Ovary (tissue), 7 donors: ENCODE measurements at regions not wholly inside any gene's neighbourhood (a gene's known extent, or its start where the extent isn't known, plus 50 kb on each side); places are given as distances from the start of the nearest gene placed in this dataset.
A peak's percentile ranks its signal among the peaks of the same experiment; 100 is the strongest.

Experiments
- DNase-seq, 5 donors: peaks; one replicate each; pipeline ENCODE4 v3.0.0-alpha.2; 2019 to 2020
- H3K27ac ChIP-seq, 2 donors: fragments of 200-600 bp; one replicate each; pipeline versions ENCODE4 v1.5.1 to v1.8.0; 2019 to 2022
- H3K27me3 ChIP-seq: fragments of 200-600 bp; one replicate; pipeline ENCODE4 v1.8.0; 2022
- H3K36me3 ChIP-seq: fragments of 200-600 bp; sonication (generic); one replicate; pipeline ENCODE4 v1.5.1; 2019
- H3K4me1 ChIP-seq: one replicate; pipeline ENCODE4 v1.8.1; 2013; ENCODE audit warnings: mild to moderate bottlenecking, moderate library complexity; ENCODE audit not compliant: insufficient read depth
- H3K4me3 ChIP-seq: fragments of 200-600 bp; sonication (generic); one replicate; pipeline ENCODE4 v1.5.1; 2017
- H3K9me3 ChIP-seq, 2 donors: fragments of 200-600 bp in 1 of 2; sonication (generic) in 1 of 2; one replicate each; pipeline versions ENCODE4 v1.5.1 to v1.8.1; 2013 to 2019; ENCODE audit warnings: mild to moderate bottlenecking in 1 of 2, moderate library complexity in 1 of 2
- CTCF ChIP-seq, 3 donors: fragments of 450-650 bp in 2 of 3; fragments of 200-600 bp in 1 of 3; IDR thresholded peaks; one replicate each; pipeline versions ENCODE4 v1.5.1 to v1.8.0; 2016 to 2022; ENCODE audit warnings: antibody characterized with exemption in 3 of 3, mild to moderate bottlenecking in 1 of 3
- EP300 ChIP-seq: sonication (generic); formaldehyde crosslinking; IDR thresholded peaks from one replicate; pipeline ENCODE4 v1.6.1; 2017; ENCODE audit warnings: antibody characterized with exemption
- POLR2A ChIP-seq: fragments of 450-650 bp; IDR thresholded peaks from one replicate; pipeline ENCODE4 v1.6.1; 2017; ENCODE audit warnings: antibody characterized with exemption, mild to moderate bottlenecking, moderate library complexity
- WGBS, 3 donors: extraction: QIAGEN DNeasy Blood & Tissue Kit in 1 of 3; methylation state at CpG; one replicate each; pipeline versions ENCODE4 v1.1.5 to v1.1.7; 2013 to 2017; 5-methylcytosine and 5-hydroxymethylcytosine counted together
- intact Hi-C, 4 donors: fragments of 100-400 bp; cut with DNase I; formaldehyde crosslinking; loops; one replicate each; pipeline versions ENCODE4 v1.11.0 to v1.15.1; 2022 to 2023
- donor health status: DM: no; HTN: no; CAD: no; lungs with moderate emphysema.
- donor health status: DM: no; HTN: no; CAD: no.
- donor health status: Bipolar disorder and iron deficiency.
- donor health status: DM: no; HTN: no; CAD: no.
- donor health status: DM: yes; HTN: yes; CAD: no.

DNA sequence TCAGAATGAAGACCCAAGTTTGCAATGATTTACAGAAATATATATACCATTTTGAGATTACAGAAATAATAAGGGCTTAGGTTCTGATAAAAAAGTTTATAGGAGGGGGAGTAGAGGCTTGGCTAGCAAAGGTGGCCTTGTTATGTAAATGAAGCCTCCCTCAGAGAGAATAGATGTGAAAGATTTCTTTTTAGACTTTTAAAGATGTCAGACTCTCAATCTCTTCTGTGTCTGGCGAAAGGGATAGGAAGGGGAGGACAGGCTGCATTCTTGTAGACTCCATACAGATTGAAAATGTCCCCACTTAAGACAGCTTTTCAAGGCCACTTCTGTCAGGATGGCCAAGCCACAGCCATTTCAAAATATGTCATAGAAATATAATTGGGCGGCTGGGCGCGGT is 63.1 kb upstream of the CLINT1 start:
- Histone ChIP-seq H3K36me3 (no peaks in the 10 kb centered on the region), H3K4me1 (peaks cover 3% of the 10 kb centered on the region), H3K4me3 (no peak overlapping the region), H3K27ac (no peak overlapping the region), H3K27me3 (no peaks in the 10 kb centered on the region), H3K9me3 (no peaks in the 10 kb centered on the region)
- no peak for DNase-seq
- TF ChIP-seq CTCF (IDR thresholded peaks at IDR 0.05): no peak
- TF ChIP-seq POLR2A: no peak
- no peak for TF ChIP-seq EP300
- WGBS, 3 donors: 97 to 98% (median 98%) methylated on average over 4 of the region's 4 CpGs
- intact Hi-C loops: no loop called here

DNA sequence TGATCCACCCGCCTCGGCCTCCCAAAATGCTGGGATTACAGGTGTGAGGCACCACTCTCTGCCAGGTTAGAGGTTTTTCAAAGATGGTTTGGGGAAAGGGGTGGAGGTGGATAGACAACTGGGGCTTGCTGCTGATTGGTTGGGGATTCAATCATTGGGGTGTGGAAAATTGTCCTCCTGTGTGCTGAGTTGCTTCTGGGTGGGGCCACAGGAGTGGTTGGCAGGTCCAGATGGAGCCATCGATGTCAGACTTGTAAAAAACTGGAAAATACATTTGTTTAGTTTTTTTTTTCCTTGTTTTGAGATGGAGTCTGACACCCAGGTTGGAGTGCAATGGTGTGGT is 61.9 kb upstream of the CLINT1 start:
- peaks cover 5% of the 10 kb centered on the region for H3K4me1 ChIP-seq
- 96 to 97% (median 97%) methylated on average over 3 of the region's 3 CpGs for WGBS, 3 donors
- H3K4me3 ChIP-seq: no peak overlapping the region
- intact Hi-C loops: no loop called here
- no peaks in the 10 kb centered on the region for H3K9me3 ChIP-seq
- H3K27me3 ChIP-seq: no peaks in the 10 kb centered on the region
- DNase-seq: no peak
- TF ChIP-seq CTCF (IDR thresholded peaks at IDR 0.05) (no peak), POLR2A (no peak), EP300 (no peak)
- H3K27ac ChIP-seq: no peak overlapping the region
- H3K36me3 ChIP-seq: no peaks in the 10 kb centered on the region

DNA sequence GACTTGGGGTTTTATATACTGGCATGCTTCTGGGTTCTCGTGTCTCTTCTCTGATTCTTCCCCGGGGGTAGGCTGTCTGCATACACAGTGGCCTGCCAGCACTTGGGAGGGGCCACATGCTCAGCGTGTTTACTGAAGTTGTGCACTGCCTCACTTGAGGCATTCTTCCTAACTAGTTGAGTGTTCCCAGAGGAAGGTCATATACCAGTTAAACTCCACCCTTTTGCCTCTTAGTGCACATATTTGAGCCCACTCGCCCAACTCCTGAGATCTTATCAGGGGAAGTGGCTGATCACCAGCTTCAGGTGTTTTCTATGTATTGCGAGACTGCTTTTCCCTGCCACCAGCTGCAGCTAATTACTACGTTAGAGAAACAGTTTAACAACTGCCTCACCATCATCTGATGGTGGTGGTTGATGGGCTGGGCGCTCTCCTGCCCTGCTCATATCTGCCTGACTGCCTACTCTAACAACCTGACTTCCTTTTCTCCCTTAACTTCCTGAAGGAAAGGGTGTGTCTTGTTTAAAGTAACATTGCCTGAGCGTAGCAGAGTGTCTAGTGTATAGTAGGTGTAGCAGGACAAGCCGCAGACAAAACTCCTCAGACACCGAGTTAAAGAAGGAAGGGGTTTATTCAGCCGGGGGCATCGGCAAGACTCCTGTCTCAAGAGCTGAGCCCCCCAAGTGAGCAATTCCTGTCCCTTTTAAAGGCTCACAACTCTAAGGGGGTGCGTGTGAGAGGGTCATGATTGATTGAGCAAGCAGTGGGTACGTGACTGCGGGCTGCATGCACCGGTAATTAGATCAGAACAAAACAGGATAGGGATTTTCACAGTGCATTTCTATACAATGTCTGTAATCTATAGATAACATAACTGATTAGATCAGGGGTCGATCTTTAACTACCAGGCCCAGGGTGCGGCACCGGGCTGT is 60.1 kb upstream of the CLINT1 start:
- TF ChIP-seq CTCF (IDR thresholded peaks at IDR 0.05) (no peak), POLR2A (no peak), EP300 (no peak)
- no peak for DNase-seq
- Histone ChIP-seq H3K4me1 (peaks cover 5% of the 10 kb centered on the region), H3K27ac (no peak overlapping the region), H3K27me3 (no peaks in the 10 kb centered on the region), H3K4me3 (no peak overlapping the region), H3K9me3 (no peaks in the 10 kb centered on the region), H3K36me3 (no peaks in the 10 kb centered on the region)
- 80 to 83% (median 82%) methylated on average over 19 of the region's 19 CpGs for WGBS, 3 donors
- intact Hi-C loops: no loop called here

GRCh38 chr5:157917899-157918809 is 59.2 kb upstream of the CLINT1 start:
- WGBS, 3 donors: 71 to 77% (median 72%) methylated on average over 8 of the region's 8 CpGs
- intact Hi-C loops: no loop called here

More at GRCh38 chr5:157917899-157918809, 59.2 kb upstream of the CLINT1 start:
- no peaks in the 10 kb centered on the region for H3K9me3 ChIP-seq
- H3K27me3 ChIP-seq: no peaks in the 10 kb centered on the region
- peak; percentile 52 to 75 (median 65) for DNase-seq
- no peak overlapping the region for H3K27ac ChIP-seq
- no peak for TF ChIP-seq EP300
- TF ChIP-seq CTCF (IDR thresholded peaks at IDR 0.05): peak in 1 of 3 donors; percentile 36
- no peak for TF ChIP-seq POLR2A
- H3K4me1 ChIP-seq: peaks cover 5% of the 10 kb centered on the region
- H3K4me3 ChIP-seq: no peak overlapping the region
- no peaks in the 10 kb centered on the region for H3K36me3 ChIP-seq
